ENCODE measurements at regions not wholly inside any gene's neighbourhood (a gene's known extent, or its start where the extent isn't known, plus 50 kb on each side); places are given as distances from the start of the nearest gene placed in this dataset.

GRCh38 chr19:31992750-31993149, 352.7 kb upstream of the ZNF507 start:
- Histone ChIP-seq H3K27me3 (ENCODE audit: insufficient read depth) (no peaks in the 10 kb centered on the region), H3K9ac (no peak overlapping the region), H3K79me2 (ENCODE audit: insufficient read depth) (no peaks in the 10 kb centered on the region), H3K27ac (ENCODE audit: low read depth in 2 of 2, low read length in 1 of 2) (no peak overlapping the region), H3K4me3 (ENCODE audit: low read depth in 2 of 2, low read length in 1 of 2) (no peak overlapping the region), H3K4me2 (no peak overlapping the region), H3F3A (replicated peaks; ENCODE audit: insufficient read depth) (no peaks in the 10 kb centered on the region), H3K4me1 (ENCODE audit: control insufficient read depth in 1 of 2, insufficient read depth in 2 of 2, low read depth in 1 of 2, low read length in 1 of 2) (no peaks in the 10 kb centered on the region), H2AFZ (ENCODE audit: low read depth) (no peak overlapping the region), H3K36me3 (replicated peaks in 1 of 2; ENCODE audit: control insufficient read depth in 1 of 2, insufficient read depth in 2 of 2, low read length in 1 of 2) (no peaks in the 10 kb centered on the region), H4K20me1 (ENCODE audit: insufficient read depth) (no peaks in the 10 kb centered on the region), H3K9me3 (no peaks in the 10 kb centered on the region), H3K9me2 (no peaks in the 10 kb centered on the region)
- WGBS (ENCODE audit: low lambda C conversion rate): 9% methylated on average over 1 of the region's 3 CpGs
- ChIA-PET CTCF (interaction anchor here (1.3 kb wide), 1 partner anchor 16 kb away, joined by 3 read pairs; no protein-coding TSS in a partner anchor), POLR2A (no interaction called here)
- DNase-seq: no peak
- TF ChIP-seq SIN3A (IDR thresholded peaks at IDR 0.05; ENCODE audit: borderline replicate concordance, low read depth, low read length) (no peak), NRF1 (IDR thresholded peaks at IDR 0.05; ENCODE audit: low read depth, low read length) (no peak), YY1 (IDR thresholded peaks at IDR 0.05; ENCODE audit: low read depth) (no peak), RCOR1 (IDR thresholded peaks at IDR 0.05; ENCODE audit: low read length) (no peak), POLR2AphosphoS5 (IDR thresholded peaks at IDR 0.05; ENCODE audit: low read depth, low read length) (no peak), FOSL2 (IDR thresholded peaks at IDR 0.05; ENCODE audit: borderline replicate concordance, low read depth) (no peak), GATA2 (CRISPR knock-in tag; IDR thresholded peaks at IDR 0.05) (no peak), ZBTB33 (IDR thresholded peaks at IDR 0.05; ENCODE audit: borderline replicate concordance, low read depth) (no peak), REST (IDR thresholded peaks at IDR 0.05; ENCODE audit: low read depth, low read length) (no peak), SMC3 (IDR thresholded peaks at IDR 0.05; ENCODE audit: low read depth, low read length) (no peak), JUND (IDR thresholded peaks at IDR 0.05) (no peak), TCF12 (IDR thresholded peaks at IDR 0.05) (no peak)

GRCh38 chr19:31995546-31995945, 349.9 kb upstream of the ZNF507 start:
- no peak for TF ChIP-seq ZBTB33 (IDR thresholded peaks at IDR 0.05; ENCODE audit: borderline replicate concordance, low read depth)
- no peak for TF ChIP-seq TCF12 (IDR thresholded peaks at IDR 0.05)
- TF ChIP-seq FOXJ3 (CRISPR knock-in tag; IDR thresholded peaks at IDR 0.05): no peak
- H3K27ac ChIP-seq (ENCODE audit: low read depth in 2 of 2, low read length in 1 of 2): no peak overlapping the region
- H3K36me3 ChIP-seq (replicated peaks in 1 of 2; ENCODE audit: control insufficient read depth in 1 of 2, insufficient read depth in 2 of 2, low read length in 1 of 2): no peaks in the 10 kb centered on the region
- H4K20me1 ChIP-seq (ENCODE audit: insufficient read depth): no peaks in the 10 kb centered on the region
- no peaks in the 10 kb centered on the region for H3F3A ChIP-seq (replicated peaks; ENCODE audit: insufficient read depth)
- ChIA-PET CTCF (interaction anchor here (1.2 kb wide), 1 partner anchor 229 kb away, joined by 3 read pairs; no protein-coding TSS in a partner anchor), POLR2A (no interaction called here)
- no peaks in the 10 kb centered on the region for H3K4me1 ChIP-seq (ENCODE audit: control insufficient read depth in 1 of 2, insufficient read depth in 2 of 2, low read depth in 1 of 2, low read length in 1 of 2)
- no peaks in the 10 kb centered on the region for H3K9me3 ChIP-seq
- H3K4me3 ChIP-seq (ENCODE audit: low read depth in 2 of 2, low read length in 1 of 2): no peak overlapping the region
- no peak for DNase-seq
- no peak overlapping the region for H3K4me2 ChIP-seq
- no peaks in the 10 kb centered on the region for H3K79me2 ChIP-seq (ENCODE audit: insufficient read depth)
- H2AFZ ChIP-seq (ENCODE audit: low read depth): no peak overlapping the region
- H3K9ac ChIP-seq: no peak overlapping the region
- no peaks in the 10 kb centered on the region for H3K27me3 ChIP-seq (ENCODE audit: insufficient read depth)
- H3K9me2 ChIP-seq: no peaks in the 10 kb centered on the region; the same call in 1 of the 2 replicates

All from SK-N-SH (cell line).